H1 (cell line): ENCODE measurements at regions not wholly inside any gene's neighbourhood (a gene's known extent, or its start where the extent isn't known, plus 50 kb on each side); places are given as distances from the start of the nearest gene placed in this dataset.

Experiments used
- CTCF ChIA-PET: fragments of 300-600 bp; sonication (Branson Sonifier 250); formaldehyde crosslinking; loops from one replicate; lab custom pipeline; 2021; ENCODE audit not compliant: partially characterized antibody; lab: Charles Lee
- POLR2A ChIA-PET: fragments of 300-600 bp; sonication (Branson Sonifier 250); formaldehyde crosslinking; loops from one replicate; lab custom pipeline; 2021; ENCODE audit warnings: inconsistent platforms; ENCODE audit not compliant: partially characterized antibody; lab: Charles Lee
- DNase-seq, 2 experiments: peaks; one replicate each; pipeline versions ENCODE4 v3.0.0 to v3.0.0-alpha.2; 2010 to 2022; ENCODE audit warnings: low spot score in 2 of 2, low read depth in 1 of 2, mixed read lengths in 1 of 2
- FAIRE-seq: peaks from 2 replicates; lab custom pipeline; 2011; peaks lifted over from hg19 to GRCh38; lab: Jason Lieb, UNC
- H2AFZ ChIP-seq: 2 replicates; pipeline ENCODE4 v1.8.1; 2012; ENCODE audit warnings: low read length, inconsistent platforms
- H2AK5ac ChIP-seq: 2 replicates; pipeline ENCODE4 v1.6.1; 2013; ENCODE audit warnings: low read depth, low read length
- H2BK120ac ChIP-seq: replicated peaks from 2 replicates; pipeline ENCODE3; 2013; ENCODE audit warnings: low read depth, low read length, inconsistent platforms
- H2BK12ac ChIP-seq: 2 replicates; pipeline ENCODE4 v1.6.1; 2013; ENCODE audit warnings: low read depth, low read length
- H2BK15ac ChIP-seq: 2 replicates; pipeline ENCODE4 v1.6.1; 2013; ENCODE audit warnings: low read length
- H2BK20ac ChIP-seq: 2 replicates; pipeline ENCODE4 v1.6.1; 2013; ENCODE audit warnings: low read length
- H2BK5ac ChIP-seq: 2 replicates; pipeline ENCODE4 v1.6.1; 2013; ENCODE audit warnings: low read depth, low read length
- H3K14ac ChIP-seq: 2 replicates; pipeline ENCODE4 v1.6.1; 2013; ENCODE audit warnings: inconsistent platforms; ENCODE audit not compliant: insufficient read length
- H3K18ac ChIP-seq: 2 replicates; pipeline ENCODE4 v1.6.1; 2013; ENCODE audit warnings: low read length; ENCODE audit errors: extremely low read depth
- H3K23ac ChIP-seq: 2 replicates; pipeline ENCODE4 v1.6.1; 2013; ENCODE audit warnings: inconsistent platforms; ENCODE audit not compliant: insufficient read length
- H3K23me2 ChIP-seq: 2 replicates; pipeline ENCODE4 v1.6.1; 2013; ENCODE audit warnings: low read depth, low read length
- H3K27ac ChIP-seq: 2 replicates; pipeline ENCODE4 v1.6.1; 2011; ENCODE audit warnings: low read depth, low read length, inconsistent platforms
- H3K27me3 ChIP-seq, 4 experiments: replicated peaks in 1 of 4; 1 replicate in 1 of 4; 2 replicates in 3 of 4; pipeline versions ENCODE4 v1.6.1 to v1.8.1; 2011 to 2013; ENCODE audit warnings: low read length in 3 of 4, mild to moderate bottlenecking in 3 of 4, inconsistent platforms in 2 of 4, mixed read lengths in 2 of 4, moderate library complexity in 1 of 4; ENCODE audit not compliant: control insufficient read depth in 3 of 4, insufficient read depth in 3 of 4; ENCODE audit errors: extremely low read depth in 1 of 4
- H3K36me3 ChIP-seq, 4 experiments: 2 replicates each; pipeline versions ENCODE4 v1.6.1 to v1.8.1; 2011 to 2013; ENCODE audit warnings: mild to moderate bottlenecking in 4 of 4, low read length in 3 of 4, moderate library complexity in 2 of 4, control low read depth in 1 of 4, inconsistent platforms in 1 of 4; ENCODE audit not compliant: insufficient read depth in 4 of 4, control insufficient read depth in 2 of 4
- H3K4ac ChIP-seq: replicated peaks from 2 replicates; pipeline ENCODE3; 2013; ENCODE audit warnings: low read length, low read depth, mixed read lengths, inconsistent platforms; ENCODE audit not compliant: insufficient read length
- H3K4me1 ChIP-seq, 4 experiments: replicated peaks in 1 of 4; 1 replicate in 1 of 4; 2 replicates in 3 of 4; pipeline versions ENCODE4 v1.6.1 to v1.8.1; 2011 to 2013; ENCODE audit warnings: low read length in 3 of 4, inconsistent platforms in 2 of 4, mixed read lengths in 1 of 4; ENCODE audit not compliant: insufficient read depth in 4 of 4, control insufficient read depth in 3 of 4
- H3K4me2 ChIP-seq, 2 experiments: 2 replicates each; pipeline versions ENCODE4 v1.6.1 to v1.8.1; 2011 to 2013; ENCODE audit warnings: low read depth in 2 of 2, low read length in 2 of 2, control low read depth in 1 of 2, inconsistent platforms in 1 of 2, mild to moderate bottlenecking in 1 of 2; ENCODE audit not compliant: insufficient read depth in 1 of 2
- H3K4me3 ChIP-seq, 4 experiments: fragments of 200-600, 300-600 bp in 1 of 4; sonication (generic), shearing (Covaris generic), sonication (Bioruptor Twin) in 1 of 4; 2 replicates each; pipeline versions ENCODE4 v1.5.1 to v1.8.1; 2011 to 2016; ENCODE audit warnings: low read length in 4 of 4, low read depth in 3 of 4, control low read depth in 2 of 4, inconsistent platforms in 2 of 4, mild to moderate bottlenecking in 2 of 4, mixed read lengths in 1 of 4, moderate library complexity in 1 of 4; ENCODE audit not compliant: insufficient read depth in 2 of 4; ENCODE audit errors: extremely low read depth in 1 of 4
- H3K56ac ChIP-seq: replicated peaks from 2 replicates; pipeline ENCODE3; 2013; ENCODE audit warnings: low read depth, mild to moderate bottlenecking, mixed read lengths, low read length, inconsistent platforms; ENCODE audit not compliant: insufficient read length
- H3K79me1 ChIP-seq: 2 replicates; pipeline ENCODE4 v1.6.1; 2013; ENCODE audit warnings: low read depth, low read length, control low read depth
- H3K79me2 ChIP-seq, 2 experiments: 2 replicates each; pipeline versions ENCODE4 v1.6.1 to v1.8.1; 2012 to 2013; ENCODE audit warnings: low read length in 2 of 2, mild to moderate bottlenecking in 2 of 2, inconsistent platforms in 1 of 2; ENCODE audit not compliant: insufficient read depth in 2 of 2, control insufficient read depth in 1 of 2
- H3K9ac ChIP-seq, 4 experiments: replicated peaks in 1 of 4; 1 replicate in 1 of 4; 2 replicates in 3 of 4; pipeline versions ENCODE4 v1.6.1 to v1.8.1; 2011 to 2013; ENCODE audit warnings: low read depth in 3 of 4, low read length in 3 of 4, control low read depth in 2 of 4, mild to moderate bottlenecking in 2 of 4, moderate library complexity in 2 of 4, inconsistent platforms in 1 of 4; ENCODE audit errors: extremely low read depth in 1 of 4
- H3K9me3 ChIP-seq, 2 experiments: 2 replicates each; pipeline versions ENCODE4 v1.6.1 to v1.8.1; 2012 to 2013; ENCODE audit warnings: mild to moderate bottlenecking in 2 of 2, moderate library complexity in 2 of 2, control low read depth in 1 of 2, inconsistent platforms in 1 of 2, low read depth in 1 of 2, low read length in 1 of 2, mixed read lengths in 1 of 2; ENCODE audit not compliant: insufficient read depth in 2 of 2
- H4K20me1 ChIP-seq, 2 experiments: replicated peaks in 1 of 2; 2 replicates each; pipeline versions ENCODE3 to v1.8.1; 2011 to 2013; ENCODE audit warnings: inconsistent platforms in 2 of 2, low read length in 2 of 2, mild to moderate bottlenecking in 1 of 2; ENCODE audit not compliant: insufficient read depth in 2 of 2, control insufficient read depth in 1 of 2
- H4K5ac ChIP-seq: 2 replicates; pipeline ENCODE4 v1.6.1; 2013; ENCODE audit warnings: low read length, low read depth, mixed read lengths, inconsistent platforms; ENCODE audit not compliant: insufficient read length
- H4K8ac ChIP-seq: 2 replicates; pipeline ENCODE4 v1.8.0; 2013; ENCODE audit warnings: mild to moderate bottlenecking, moderate library complexity, low read length, inconsistent platforms; ENCODE audit not compliant: insufficient read depth; ENCODE audit errors: extremely low read depth
- H4K91ac ChIP-seq: replicated peaks from 2 replicates; pipeline ENCODE3; 2013; ENCODE audit warnings: low read length, mixed read lengths, inconsistent platforms; ENCODE audit not compliant: insufficient read length
- CBX8 ChIP-seq: fragments of 300-800, 300-1000 bp; sonication (generic); IDR thresholded peaks from 2 replicates; pipeline ENCODE4 v1.7.1; 2016; ENCODE audit warnings: low read depth, low read length, borderline replicate concordance
- CEBPB ChIP-seq: IDR thresholded peaks from 2 replicates; pipeline ENCODE4 v1.6.1; 2012; ENCODE audit warnings: low read depth, low read length
- WGBS, 2 experiments: shearing (Covaris generic) in 1 of 2; methylation state at CpG; one replicate each; pipeline versions ENCODE4 v1.1.6 to v1.1.7; 2013 to 2015; ENCODE audit warnings: low lambda C conversion rate in 2 of 2, mixed read lengths in 2 of 2, inconsistent platforms in 1 of 2, low coverage in 1 of 2, missing lambda C conversion rate in 1 of 2; ENCODE audit not compliant: insufficient replicate concordance in 2 of 2, insufficient coverage in 1 of 2, insufficient read length in 1 of 2; ENCODE audit errors: extremely low coverage in 1 of 2, missing lambda C conversion rate in 1 of 2; 5-methylcytosine and 5-hydroxymethylcytosine counted together

GRCh38 chr18:42670860-42671259, 444.6 kb downstream of the RIT2 start:
- H2BK5ac ChIP-seq: no peak overlapping the region
- no peak overlapping the region for H3K27ac ChIP-seq
- H4K8ac ChIP-seq: no peak overlapping the region
- H3K14ac ChIP-seq: no peak overlapping the region
- CTCF ChIA-PET: no interaction called here
- H3K79me2 ChIP-seq: no peaks in the 10 kb centered on the region
- no peak overlapping the region for H3K4ac ChIP-seq
- H3K23ac ChIP-seq: no peak overlapping the region
- WGBS, 2 experiments: 96% methylated on average over 4 of the region's 4 CpGs; no CpG with 5 or more reads in 1 of the 2 experiments
- TF ChIP-seq CEBPB: peak; percentile 75; the same call in 1 of the 2 replicates
- no peak for TF ChIP-seq CBX8
- H2AFZ ChIP-seq: no peak overlapping the region
- H4K20me1 ChIP-seq: no peaks in the 10 kb centered on the region
- H4K5ac ChIP-seq: no peak overlapping the region
- no peak overlapping the region for H2BK12ac ChIP-seq
- H3K23me2 ChIP-seq: no peaks in the 10 kb centered on the region
- H3K27me3 ChIP-seq: no peaks in the 10 kb centered on the region
- H3K4me2 ChIP-seq: no peak overlapping the region
- no peak overlapping the region for H2BK15ac ChIP-seq
- no peak overlapping the region for H2BK20ac ChIP-seq
- no peak overlapping the region for H3K56ac ChIP-seq
- no peak overlapping the region for H3K4me3 ChIP-seq
- H3K36me3 ChIP-seq: no peaks in the 10 kb centered on the region
- H4K91ac ChIP-seq: no peak overlapping the region
- no peak overlapping the region for H3K18ac ChIP-seq
- POLR2A ChIA-PET: no interaction called here
- H3K9me3 ChIP-seq: no peaks in the 10 kb centered on the region
- H3K79me1 ChIP-seq: no peaks in the 10 kb centered on the region
- no peak for DNase-seq
- FAIRE-seq: no peak
- H2BK120ac ChIP-seq: no peak overlapping the region
- no peaks in the 10 kb centered on the region for H3K4me1 ChIP-seq
- H2AK5ac ChIP-seq: no peak overlapping the region
- no peak overlapping the region for H3K9ac ChIP-seq
